Fibroblast of skin of right quadriceps (primary cell): ENCODE measurements at regions not wholly inside any gene's neighbourhood (a gene's known extent, or its start where the extent isn't known, plus 50 kb on each side); places are given as distances from the start of the nearest gene placed in this dataset.
"Not testable (repeated sequence)": the region's sequence is repeated elsewhere in the genome, so short reads cannot be mapped to it uniquely, and the experiment has no call there.

Experiments
- DNase-seq: peaks from one replicate; pipeline ENCODE4 v3.0.0-alpha.2; 2013

DNA sequence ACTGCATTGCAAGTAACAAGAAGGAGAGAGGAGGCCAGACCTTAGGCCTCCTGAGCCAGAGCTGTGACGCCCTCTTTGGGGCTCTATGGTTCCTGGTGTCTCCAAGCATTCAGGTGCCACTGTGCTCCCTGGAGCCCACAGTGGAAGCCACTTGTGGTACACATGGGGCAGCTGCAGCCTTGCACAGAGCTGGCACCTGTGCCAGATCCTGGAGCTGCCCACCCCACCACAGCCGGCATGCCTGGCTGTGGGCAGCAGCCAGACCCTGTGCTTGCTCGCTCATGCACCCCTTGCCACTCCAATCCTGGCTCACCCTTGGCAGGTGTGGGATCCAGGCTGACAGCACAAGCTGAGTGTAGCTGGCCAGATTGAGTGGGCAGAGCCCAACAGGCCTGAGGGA lies 173.8 kb upstream of the SMIM30 start:
- no peak for DNase-seq

DNA sequence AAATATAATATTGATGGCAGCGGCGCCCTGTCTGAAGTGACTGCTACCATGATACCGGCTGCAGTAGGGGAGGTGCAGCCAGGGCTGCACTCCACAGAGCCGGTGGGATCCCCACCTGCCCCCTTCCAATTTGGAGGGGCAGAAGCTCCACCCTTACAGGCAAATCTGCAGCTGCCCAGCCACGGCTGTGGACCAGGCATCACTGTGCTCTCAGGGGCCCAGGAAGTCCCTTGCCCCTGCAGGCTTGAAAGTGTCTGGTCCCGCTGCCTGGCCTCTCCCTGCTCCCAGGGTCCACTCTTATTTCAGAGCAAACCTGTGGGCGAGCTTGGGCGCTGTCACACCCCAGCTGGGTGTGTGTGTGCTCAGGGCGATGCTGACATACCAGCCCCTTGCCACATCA lies 172.7 kb upstream of the SMIM30 start:
- no peak for DNase-seq

DNA sequence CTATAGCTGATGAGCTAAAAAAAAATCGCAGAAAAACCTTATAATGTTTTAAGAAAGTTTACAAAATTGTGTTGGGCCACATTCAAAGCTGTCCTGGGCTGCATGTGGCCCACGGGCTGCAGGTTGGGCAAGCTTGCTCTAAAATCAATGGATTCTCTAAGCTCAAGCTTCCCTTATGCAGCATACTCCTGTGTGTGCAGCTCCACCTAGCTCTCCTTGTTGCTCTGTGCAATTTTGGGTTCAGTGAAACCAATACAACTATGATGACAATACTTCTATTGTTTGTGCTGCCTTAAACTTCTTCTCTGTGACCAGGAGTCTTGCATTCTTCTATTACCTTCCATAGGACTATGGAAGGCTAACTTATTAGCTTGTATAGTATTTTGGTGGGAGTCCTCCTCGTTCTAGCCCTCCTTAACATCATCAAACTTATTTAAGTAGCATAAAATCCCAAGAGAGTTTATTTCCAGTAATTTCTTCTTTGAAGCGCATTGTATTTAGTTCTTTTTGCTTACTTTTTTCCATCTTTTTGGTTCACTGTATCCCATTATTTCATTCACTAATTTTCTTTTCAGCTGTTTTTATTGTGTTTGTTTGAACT lies 170.9 kb upstream of the SMIM30 start:
- DNase-seq: peak; percentile 22

DNA sequence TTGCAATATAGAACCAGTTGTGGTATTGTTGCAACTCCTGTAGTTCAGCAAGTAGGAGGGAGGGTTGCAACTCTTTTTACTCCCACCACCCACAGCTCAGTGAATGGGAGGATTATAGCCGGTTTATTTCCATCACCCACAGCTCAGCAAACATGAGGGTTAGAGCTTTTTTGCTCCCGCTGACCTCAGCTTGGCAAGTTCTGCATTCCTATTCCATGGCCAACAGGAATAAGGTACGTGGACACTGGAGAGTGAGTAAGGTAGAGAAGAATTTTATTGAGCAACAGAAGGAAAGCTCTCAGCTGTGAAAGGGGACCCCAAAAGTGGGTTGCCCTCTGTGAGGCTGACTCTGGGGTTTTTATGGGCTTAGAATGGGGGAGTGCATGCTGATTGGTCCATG lies 167.1 kb upstream of the SMIM30 start:
- no peak for DNase-seq

DNA sequence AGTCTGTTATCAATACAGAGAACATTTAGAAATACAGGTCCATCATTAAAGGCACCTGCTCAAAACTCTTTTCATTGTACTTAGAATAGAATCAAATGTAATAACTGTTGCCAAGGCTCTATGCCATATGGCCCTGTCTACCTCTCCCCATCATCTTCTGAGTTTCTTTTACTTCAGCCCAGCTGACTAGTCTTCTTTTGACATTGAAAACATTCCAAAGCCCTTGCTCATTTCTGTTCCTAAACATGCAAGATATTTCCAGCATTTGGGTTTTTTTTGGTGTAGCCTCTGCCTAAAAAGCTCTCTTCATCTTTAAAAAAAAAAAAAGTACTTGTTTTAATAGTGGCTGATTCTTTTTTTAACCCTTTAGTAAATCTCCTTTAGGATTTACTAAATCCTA lies 165.5 kb upstream of the SMIM30 start:
- peak; percentile 28 for DNase-seq

DNA sequence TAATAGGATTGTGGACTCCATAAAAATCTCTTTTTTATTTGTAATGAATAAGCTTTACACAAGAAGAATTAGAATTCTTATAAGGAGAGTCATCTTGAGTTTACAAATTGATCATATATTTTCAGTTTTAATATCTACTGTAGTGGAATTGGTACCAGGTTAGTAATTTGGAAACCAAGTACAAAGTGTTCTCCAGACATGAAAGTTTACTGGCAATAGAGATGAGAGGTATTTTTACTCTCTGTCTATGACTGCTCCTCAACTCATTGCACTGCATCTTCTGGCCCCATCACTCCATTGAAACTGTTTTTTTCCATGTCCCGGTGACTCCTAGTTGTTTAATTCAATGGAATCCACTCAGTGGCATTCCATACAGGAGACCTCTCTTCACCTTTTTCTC lies 164.5 kb upstream of the SMIM30 start:
- DNase-seq: no peak

DNA sequence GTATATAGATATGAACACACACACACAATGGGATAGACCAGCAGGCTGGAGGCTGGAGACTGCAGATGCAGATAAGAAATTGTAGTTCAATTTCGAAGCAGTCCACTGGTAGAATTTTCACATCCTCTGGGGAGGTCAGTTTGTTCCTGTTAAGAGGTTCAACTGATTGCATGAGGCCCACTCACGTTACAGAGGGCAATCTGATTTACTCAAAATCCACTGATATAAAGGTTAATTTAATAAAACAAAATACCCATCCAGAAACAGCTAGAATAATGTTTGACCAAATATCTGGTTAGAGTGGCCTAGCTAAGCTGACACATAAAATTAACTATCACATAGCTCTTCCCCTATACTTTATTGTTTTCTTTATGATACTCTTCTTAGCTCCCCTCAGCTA lies 162.9 kb upstream of the SMIM30 start:
- DNase-seq: no peak

DNA sequence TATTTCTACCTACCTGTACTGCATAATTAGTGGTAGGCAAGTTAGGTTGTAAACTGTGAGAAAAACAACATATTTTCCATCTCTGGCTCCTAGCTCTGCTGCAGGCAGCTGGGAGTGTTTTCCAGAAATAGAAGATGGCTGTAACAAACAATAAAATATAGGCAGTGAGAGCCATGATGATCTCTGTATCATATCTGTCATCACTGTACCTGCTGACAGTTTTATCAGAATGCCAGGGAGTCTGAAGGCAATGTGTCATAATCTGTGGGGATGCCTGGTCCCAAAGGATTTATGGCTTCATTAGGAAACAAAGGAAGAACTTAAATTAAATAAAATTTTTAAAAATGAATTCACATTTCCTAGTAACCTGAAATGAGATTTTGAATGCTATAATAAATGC lies 160.9 kb upstream of the SMIM30 start:
- no peak for DNase-seq

DNA sequence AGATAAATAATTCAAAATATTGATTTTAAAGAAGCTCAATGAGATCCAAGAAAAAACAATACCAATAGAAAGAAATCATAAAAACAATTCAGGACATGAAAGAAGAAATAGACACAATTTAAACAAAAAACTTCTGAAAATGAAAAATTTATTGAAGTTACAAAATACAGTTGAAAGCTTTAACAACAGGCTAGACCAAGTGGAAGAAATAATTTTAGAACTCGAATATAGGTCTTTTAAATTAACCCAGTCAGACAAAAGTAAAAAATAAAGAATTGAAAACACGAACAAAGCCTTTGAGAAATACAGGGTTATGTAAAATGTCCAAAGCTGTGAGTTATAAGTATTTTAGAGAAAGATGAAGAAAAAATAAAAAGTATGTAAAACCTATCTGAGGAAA lies 152.4 kb upstream of the SMIM30 start:
- no peak for DNase-seq

DNA sequence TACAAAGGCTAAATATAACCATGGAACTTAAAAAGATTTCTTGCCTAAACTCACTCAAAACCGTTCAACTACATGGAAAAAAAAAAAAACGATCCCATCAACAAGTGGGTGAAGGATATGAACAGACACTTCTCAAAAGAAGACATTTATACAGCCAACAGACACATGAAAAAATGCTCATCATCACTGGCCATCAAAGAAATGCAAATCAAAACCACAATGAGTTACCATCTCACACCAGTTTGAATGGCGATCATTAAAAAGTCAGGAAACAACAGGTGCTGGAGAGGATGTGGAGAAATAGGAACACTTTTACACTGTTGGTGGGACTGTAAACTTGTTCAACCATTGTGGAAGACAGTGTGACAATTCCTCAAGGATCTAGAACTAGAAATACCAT lies 151.2 kb upstream of the SMIM30 start:
- not testable (repeated sequence) for DNase-seq

DNA sequence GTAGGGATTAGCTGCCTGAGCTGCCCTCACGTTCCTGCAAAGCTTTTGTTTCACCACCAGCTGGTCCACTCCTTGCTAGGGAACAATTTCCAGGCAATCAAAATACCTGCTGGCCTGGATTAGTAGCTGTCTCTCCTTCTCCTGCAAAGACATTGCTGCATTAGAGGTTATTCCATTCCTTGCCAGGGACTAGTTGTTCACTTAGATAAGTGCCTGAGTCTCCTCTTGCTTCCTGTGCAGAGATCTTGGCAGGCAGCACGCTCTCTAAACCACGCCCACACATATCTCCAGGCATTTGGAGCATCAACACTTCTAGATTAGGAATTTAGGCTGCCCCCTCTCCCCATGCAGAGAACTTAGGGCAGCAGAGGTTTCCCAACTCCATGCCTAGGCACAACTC lies 150.4 kb upstream of the SMIM30 start:
- no peak for DNase-seq

DNA sequence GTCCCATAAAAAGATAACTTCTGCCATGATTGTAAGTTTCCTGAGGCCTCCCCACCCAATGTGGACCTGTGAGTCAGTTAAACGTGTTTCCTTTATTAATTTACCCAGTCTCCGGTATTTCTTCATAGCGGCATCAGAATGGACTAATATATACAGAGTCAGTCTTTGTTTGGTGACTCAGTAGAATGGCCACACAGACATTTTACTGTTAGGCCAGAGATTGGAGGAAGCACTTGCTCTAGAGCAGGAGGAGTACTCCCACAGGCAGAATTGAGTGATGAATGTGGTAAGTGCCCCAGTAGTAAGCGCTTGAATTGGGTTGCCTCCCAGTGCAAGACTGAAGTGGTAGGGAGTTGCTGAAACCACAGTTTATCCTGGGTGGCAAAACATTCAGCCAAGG lies 149.5 kb upstream of the SMIM30 start:
- no peak for DNase-seq

DNA sequence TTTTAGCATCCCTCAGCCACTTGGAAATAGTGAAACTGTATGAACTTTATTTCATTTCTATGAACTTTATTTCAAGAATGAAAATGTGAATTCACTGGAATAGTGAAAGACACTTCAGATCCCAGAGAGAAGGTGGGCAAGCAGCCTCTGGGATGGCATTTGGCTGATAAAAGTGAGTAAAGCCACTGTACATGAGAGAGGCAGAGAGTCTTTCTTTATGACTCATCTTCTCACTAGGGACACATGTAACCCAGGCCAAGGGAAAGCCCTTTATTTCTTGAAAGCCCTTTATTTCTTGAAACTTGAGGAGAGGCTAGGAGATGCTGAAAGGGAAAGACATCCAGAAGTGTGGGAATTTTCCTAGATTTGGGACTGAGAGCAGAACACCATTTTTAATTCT lies 148.9 kb upstream of the SMIM30 start:
- peak; percentile 1 for DNase-seq

DNA sequence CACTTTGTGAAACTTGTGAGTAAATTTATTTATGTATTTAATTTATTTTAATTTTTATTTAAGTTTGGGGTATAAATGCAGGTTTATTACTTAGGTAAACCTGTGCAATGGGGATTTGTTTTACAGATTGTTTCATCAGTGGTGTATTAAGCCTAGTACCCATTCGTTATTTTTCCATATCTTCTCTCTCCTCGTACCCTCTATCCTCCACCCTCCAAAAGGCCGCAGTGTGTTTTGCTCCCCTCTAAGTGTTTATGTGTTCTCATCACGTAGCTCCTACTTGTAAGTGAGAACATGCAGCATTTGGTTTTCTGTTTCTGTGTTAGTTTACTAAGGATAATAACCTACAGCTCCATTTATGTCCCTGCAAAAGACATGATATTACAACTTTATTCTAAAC lies 145.4 kb upstream of the SMIM30 start:
- no peak for DNase-seq

DNA sequence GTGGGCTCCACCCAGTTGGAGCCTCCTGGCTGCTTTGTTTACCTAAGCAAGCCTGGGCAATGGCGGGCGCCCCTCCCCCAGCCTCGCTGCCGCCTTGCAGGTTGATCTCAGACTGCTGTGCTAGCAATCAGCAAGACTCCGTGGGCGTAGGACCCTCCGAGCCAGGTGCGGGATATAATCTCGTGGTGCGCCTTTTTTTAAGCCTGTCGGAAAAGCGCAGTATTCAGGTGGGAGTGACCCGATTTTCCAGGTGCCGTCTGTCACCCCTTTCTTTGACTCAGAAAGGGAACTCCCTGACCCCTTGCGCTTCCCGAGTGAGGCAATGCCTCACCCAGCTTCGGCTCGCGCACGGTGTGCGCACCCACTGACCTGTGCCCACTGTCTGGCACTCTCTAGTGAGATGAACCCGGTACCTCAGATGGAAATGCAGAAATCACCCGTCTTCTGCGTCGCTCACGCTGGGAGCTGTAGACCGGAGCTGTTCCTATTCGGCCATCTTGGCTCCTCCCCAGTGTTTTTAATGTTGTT lies 144.9 kb upstream of the SMIM30 start:
- not testable (repeated sequence) for DNase-seq

DNA sequence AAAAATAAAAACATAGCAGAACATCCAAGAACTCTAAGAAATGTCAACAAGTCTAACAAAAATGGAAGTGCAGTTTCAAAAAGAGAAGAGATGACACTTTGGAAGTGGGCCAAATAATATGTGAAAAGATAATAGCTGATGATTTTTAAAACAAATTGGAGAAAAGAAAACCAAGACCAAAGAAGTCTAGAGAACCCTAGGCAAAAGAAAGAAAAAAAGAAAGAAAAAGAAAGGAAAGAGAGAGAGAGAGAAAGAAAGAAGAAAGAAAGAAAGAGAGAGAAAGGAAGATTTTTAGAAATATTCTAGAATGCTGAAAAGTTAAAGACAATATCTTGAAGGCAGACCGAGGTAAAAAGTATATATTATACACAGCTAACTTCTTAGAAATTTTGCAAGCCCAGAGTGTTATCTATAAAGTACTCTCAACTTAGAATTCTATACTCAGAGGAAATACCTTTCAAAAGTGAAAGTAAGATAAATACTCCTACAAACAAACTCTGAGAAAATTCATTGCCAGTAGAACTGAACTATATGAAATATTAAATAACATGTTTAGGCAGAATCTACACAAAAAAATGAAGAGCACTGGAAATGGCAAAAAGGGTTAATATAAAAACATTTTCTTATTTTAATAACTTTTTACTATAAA lies 138.7 kb upstream of the SMIM30 start:
- DNase-seq: no peak

DNA sequence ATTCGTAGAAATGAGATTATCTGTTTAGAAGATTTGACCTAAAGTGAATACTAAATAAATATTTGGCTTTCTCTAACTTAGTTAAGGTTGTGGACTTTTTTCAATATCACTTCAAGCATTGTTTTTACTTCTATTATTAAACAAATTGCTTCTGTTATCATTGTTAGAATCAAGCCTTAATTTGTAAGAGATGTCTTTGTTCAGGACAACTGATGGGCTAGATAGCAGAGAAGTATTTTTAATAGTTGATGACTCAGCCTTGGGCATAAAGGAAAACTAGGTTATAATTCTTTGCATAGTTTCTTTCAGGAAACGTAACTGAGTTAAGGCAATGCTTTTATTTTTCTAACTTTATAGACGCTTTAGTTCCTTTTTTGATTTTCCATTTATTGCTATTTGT lies 128.8 kb upstream of the SMIM30 start:
- no peak for DNase-seq

DNA sequence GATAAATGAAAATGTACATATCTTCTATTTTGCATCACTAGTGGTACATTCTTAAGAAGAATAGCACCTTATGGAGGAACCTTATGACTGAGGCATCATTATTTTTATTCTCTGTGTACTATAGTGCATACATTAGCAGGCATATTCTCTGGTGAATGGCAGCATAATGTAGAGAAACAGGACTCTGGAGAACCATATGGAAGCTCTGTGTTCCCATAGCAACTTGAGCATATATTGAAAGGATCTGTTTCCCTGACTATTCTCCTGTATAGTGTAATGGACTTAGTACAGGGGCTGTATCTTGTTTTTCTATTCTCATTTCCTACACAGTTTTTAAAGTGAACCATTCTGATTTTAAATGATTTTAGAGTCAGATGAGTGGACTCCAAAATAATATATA lies 128.4 kb upstream of the SMIM30 start:
- no peak for DNase-seq

DNA sequence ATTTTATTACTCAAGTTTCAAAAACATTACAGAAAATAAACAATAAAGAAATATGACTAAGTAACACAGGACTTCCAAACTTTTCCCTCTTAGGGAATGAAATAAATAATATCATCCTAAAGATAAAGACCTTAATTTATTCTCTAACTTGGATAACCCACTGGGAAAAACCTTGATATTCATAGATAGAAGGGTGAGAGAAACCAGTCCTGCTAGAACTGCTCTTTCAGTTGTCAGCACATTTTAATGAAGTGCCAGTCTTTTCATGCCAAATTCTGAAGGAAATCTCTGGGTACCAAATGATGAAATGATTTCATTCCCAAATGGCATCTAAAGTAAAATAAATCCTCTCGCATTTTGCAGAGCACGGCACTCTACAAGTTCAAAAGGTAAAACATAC lies 114.5 kb upstream of the SMIM30 start:
- DNase-seq: no peak

DNA sequence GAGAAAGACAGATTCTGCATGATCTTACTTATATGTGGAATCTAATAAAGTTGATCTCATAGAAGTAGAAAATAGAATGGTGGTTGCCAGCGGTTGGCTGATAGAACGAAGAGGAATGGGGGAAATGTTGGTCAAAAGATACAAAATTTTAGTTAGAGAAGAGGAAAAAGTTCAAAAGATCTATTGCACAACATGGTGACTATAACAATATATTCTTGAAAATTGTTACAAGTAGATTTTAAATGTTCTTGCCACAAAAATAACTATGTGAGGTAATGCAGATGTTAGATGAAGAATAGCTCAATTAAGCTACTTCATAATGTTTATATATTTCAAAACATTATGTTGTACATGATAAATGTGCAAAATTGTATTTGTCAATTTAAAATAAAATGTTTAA lies 112.3 kb upstream of the SMIM30 start:
- no peak for DNase-seq

DNA sequence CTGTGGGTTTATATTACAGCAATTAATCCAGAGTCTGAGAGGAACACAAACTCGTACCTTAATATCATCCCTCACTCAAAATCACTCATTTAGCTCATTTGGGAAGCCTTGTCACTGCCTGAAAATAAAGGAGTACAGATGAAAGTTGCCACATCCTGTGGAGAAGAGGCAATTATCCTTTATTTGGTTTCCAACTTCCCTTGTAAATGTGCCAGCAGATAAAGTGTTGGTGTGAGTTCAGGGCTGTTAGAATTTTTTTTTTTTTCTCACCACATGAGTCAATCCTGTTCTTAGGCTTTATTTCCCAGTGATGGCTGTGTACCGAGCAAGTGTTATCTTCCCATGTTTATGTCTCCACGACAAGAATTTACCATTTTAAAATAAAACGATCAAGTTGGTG lies 99.0 kb upstream of the SMIM30 start:
- no peak for DNase-seq

DNA sequence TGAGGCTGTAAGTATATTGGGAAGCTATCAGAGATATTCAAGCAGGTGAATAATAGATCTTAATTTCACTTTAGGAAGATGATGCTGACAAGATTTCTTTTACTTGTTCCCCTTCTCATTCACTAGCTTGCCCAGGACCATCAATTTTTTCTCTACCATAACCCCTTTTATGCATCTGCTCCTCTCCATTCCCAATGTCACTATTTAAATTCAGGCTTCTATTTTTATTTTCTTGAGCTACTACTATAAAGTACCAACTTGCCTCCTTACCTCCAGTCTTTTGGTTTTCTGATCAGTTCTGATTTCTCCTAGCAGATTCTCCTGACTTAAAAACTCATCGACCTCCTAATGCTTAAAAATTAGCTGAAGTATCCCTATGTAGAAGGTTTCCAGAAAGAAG lies 97.7 kb upstream of the SMIM30 start:
- DNase-seq: no peak

DNA sequence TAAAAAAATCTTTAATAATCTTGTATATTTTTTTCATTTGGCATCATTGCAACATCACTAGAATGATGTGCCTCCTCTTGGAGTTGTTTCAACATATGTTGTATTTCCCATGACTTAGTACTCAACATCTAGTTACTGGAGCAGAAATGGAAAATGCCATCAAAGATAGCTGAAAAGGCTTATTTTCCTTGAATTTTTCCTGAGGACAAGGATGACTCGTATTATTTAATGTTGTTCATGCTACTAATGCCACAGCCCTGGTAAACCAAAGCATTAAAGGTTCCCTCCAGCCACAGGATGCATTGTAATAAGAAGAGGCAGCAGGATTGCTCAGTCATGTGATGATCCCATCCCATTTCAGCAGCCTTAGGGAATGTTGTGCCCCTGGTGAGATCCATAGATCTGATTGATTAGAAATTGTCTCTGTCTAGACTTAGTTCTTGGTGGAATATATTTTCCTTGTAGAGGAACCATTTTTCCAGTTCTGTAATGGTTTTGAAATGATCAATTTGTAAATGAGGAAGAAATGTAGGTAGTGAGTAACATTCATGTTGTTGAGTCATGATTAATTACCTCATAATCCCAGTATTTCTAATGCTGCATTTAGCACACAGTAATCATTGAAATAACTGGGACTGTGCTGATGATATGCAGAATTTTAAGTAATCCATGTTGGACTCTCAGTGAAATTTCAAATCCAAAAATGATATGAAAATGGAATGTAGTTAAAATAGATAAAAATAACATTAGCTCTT lies 91.3 kb upstream of the SMIM30 start:
- peak; percentile 35 for DNase-seq

DNA sequence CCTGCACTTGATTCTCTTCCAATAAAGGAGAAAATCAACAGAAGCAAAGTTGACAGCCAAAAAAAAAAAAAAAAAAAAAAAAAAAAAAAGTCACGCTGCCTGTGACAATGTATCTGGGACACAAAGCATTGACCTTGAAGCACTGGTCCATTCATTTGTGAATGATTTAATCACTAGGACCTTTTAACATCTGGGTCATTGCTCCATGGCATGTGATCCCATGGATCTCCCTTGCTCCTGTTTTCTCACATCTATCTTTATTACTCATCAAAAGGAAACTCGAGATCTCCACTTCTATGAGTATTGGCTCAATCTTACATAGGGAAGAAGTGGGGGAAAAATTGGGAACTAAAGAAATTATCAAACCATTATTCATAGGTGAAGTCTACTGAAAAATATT lies 89.6 kb upstream of the SMIM30 start:
- DNase-seq: no peak
